ENCODE measurements at regions not wholly inside any gene's neighbourhood (a gene's known extent, or its start where the extent isn't known, plus 50 kb on each side); places are given as distances from the start of the nearest gene placed in this dataset.

- Mint-ChIP-seq H3K4me3 (no peak overlapping the region), H3K36me3 (ENCODE audit: low read depth) (no peaks in the 10 kb centered on the region), H3K27me3 (ENCODE audit: insufficient read depth, low read depth, poor library complexity) (no peaks in the 10 kb centered on the region), H3K27ac (no peak overlapping the region), H3K4me1 (peaks cover 2% of the 10 kb centered on the region; the same call in 2 of the 3 replicates), H3K9me3 (no peaks in the 10 kb centered on the region; the same call in 2 of the 3 replicates)
- Histone ChIP-seq H3F3A (replicated peaks; ENCODE audit: low read depth) (no peaks in the 10 kb centered on the region), H3K4me1 (ENCODE audit: insufficient read depth) (no peaks in the 10 kb centered on the region), H3K4me2 (no peak overlapping the region), H3K27ac (ENCODE audit: low read depth) (no peak overlapping the region), H4K20me1 (replicated peaks; ENCODE audit: insufficient read depth) (no peaks in the 10 kb centered on the region), H2AFZ (no peak overlapping the region), H3K36me3 (ENCODE audit: insufficient read depth) (no peaks in the 10 kb centered on the region), H3K27me3 (ENCODE audit: insufficient read depth) (no peaks in the 10 kb centered on the region), H3K4me3 (no peak overlapping the region), H3K9me2 (ENCODE audit: insufficient read depth) (no peaks in the 10 kb centered on the region), H3K79me2 (replicated peaks; ENCODE audit: insufficient read depth) (no peaks in the 10 kb centered on the region)
- ATAC-seq = no peak
- DNase-seq (ENCODE audit: low spot score) = no peak
- TF ChIP-seq ZNF331 (CRISPR knock-in tag; IDR thresholded peaks at IDR 0.05; ENCODE audit: low read depth) (no peak), STAT1 (IDR thresholded peaks at IDR 0.05; ENCODE audit: unreplicated experiment) (no peak), JUNB (IDR thresholded peaks at IDR 0.05; ENCODE audit: unreplicated experiment) (no peak), ZNF114 (CRISPR knock-in tag; IDR thresholded peaks at IDR 0.05) (no peak), EZH2 (IDR thresholded peaks at IDR 0.05; ENCODE audit: low read depth, unreplicated experiment) (no peak), CREB1 (CRISPR knock-in tag; IDR thresholded peaks at IDR 0.05; ENCODE audit: low read depth) (no peak), POLR2AphosphoS5 (IDR thresholded peaks at IDR 0.05; ENCODE audit: low read depth) (no peak), CTCF (conservative IDR thresholded peaks at IDR 0.05; ENCODE audit: low read depth in 2 of 2) (no peak), ETS1 (IDR thresholded peaks at IDR 0.05) (no peak), ZNF462 (CRISPR knock-in tag; IDR thresholded peaks at IDR 0.05) (no peak), EZH2phosphoT487 (IDR thresholded peaks at IDR 0.05; ENCODE audit: unreplicated experiment) (no peak), NANOG (IDR thresholded peaks at IDR 0.05; ENCODE audit: borderline replicate concordance) (no peak), REST (IDR thresholded peaks at IDR 0.05; ENCODE audit: unreplicated experiment) (no peak)
These were observed 247.7 kb downstream of the UTP18 start for GRCh38 chr17:51508048-51508447.
